Natural killer cell (primary cell): ENCODE measurements at regions not wholly inside any gene's neighbourhood (a gene's known extent, or its start where the extent isn't known, plus 50 kb on each side); places are given as distances from the start of the nearest gene placed in this dataset.
"Not testable (repeated sequence)": the region's sequence is repeated elsewhere in the genome, so short reads cannot be mapped to it uniquely, and the experiment has no call there.

ENCODE experiments used
- ATAC-seq, 3 donors: fragments of 150-1000 bp in 2 of 3; fragments of 200-7000 bp in 1 of 3; cut with Tn5 transposase; 1 replicate in 1 of 3; 2 replicates in 2 of 3; pipeline ENCODE4 v1.10.0; 2021; ENCODE audit warnings: mild to moderate bottlenecking in 2 of 3, moderate library complexity in 2 of 3
- DNase-seq, 2 donors: peaks; one replicate each; pipeline versions ENCODE4 v3.0.0 to v3.0.0-alpha.2; 2013 to 2021; ENCODE audit warnings: mixed read lengths in 1 of 2
- H3K27ac ChIP-seq: one replicate; pipeline ENCODE4 v1.5.1; 2013; ENCODE audit warnings: mild to moderate bottlenecking, low read length
- H3K27me3 ChIP-seq: one replicate; pipeline ENCODE4 v1.6.1; 2013; ENCODE audit warnings: low read length; ENCODE audit not compliant: control insufficient read depth, insufficient read depth
- H3K36me3 ChIP-seq: one replicate; pipeline ENCODE4 v1.6.1; 2013; ENCODE audit warnings: low read length; ENCODE audit not compliant: control insufficient read depth, insufficient read depth
- H3K4me1 ChIP-seq: one replicate; pipeline ENCODE4 v1.6.1; 2013; ENCODE audit warnings: low read length; ENCODE audit not compliant: control insufficient read depth, insufficient read depth
- H3K4me3 ChIP-seq: one replicate; pipeline ENCODE4 v1.5.1; 2013; ENCODE audit warnings: low read length
- H3K9me3 ChIP-seq: one replicate; pipeline ENCODE4 v1.6.1; 2013; ENCODE audit warnings: low read length; ENCODE audit not compliant: control insufficient read depth, insufficient read depth
- H3K27ac Mint-ChIP-seq, 2 donors: one replicate each; pipeline ENCODE4 v1.8.0; 2022; ENCODE audit warnings: mild to moderate bottlenecking in 2 of 2, mixed read lengths in 2 of 2, moderate library complexity in 1 of 2
- H3K27me3 Mint-ChIP-seq, 2 donors: one replicate each; pipeline ENCODE4 v1.8.0; 2022; ENCODE audit warnings: low read depth in 2 of 2, mixed read lengths in 2 of 2
- H3K36me3 Mint-ChIP-seq: one replicate; pipeline ENCODE4 v1.8.0; 2022; ENCODE audit warnings: mixed read lengths
- H3K4me1 Mint-ChIP-seq, 2 donors: one replicate each; pipeline ENCODE4 v1.8.0; 2022; ENCODE audit warnings: mixed read lengths in 2 of 2
- H3K4me3 Mint-ChIP-seq: one replicate; pipeline ENCODE4 v1.8.0; 2022; ENCODE audit warnings: mild to moderate bottlenecking, moderate library complexity, mixed read lengths
- H3K9me3 Mint-ChIP-seq, 2 donors: one replicate each; pipeline ENCODE4 v1.8.0; 2022; ENCODE audit warnings: mixed read lengths in 2 of 2
- WGBS: methylation state at CpG from one replicate; pipeline ENCODE4 v1.1.7; 2013; ENCODE audit warnings: missing lambda C conversion rate; ENCODE audit not compliant: insufficient coverage; 5-methylcytosine and 5-hydroxymethylcytosine counted together
- intact Hi-C: fragments of 100-400 bp; cut with micrococcal nuclease; formaldehyde crosslinking; loops from one replicate; pipeline ENCODE4 v1.14.2; 2022
- TF ChIP-seq, protein P1 (sequence below): fragments of 200-600 bp; IDR thresholded peaks from one replicate; pipeline ENCODE4 v1.8.0; 2022; ENCODE audit warnings: antibody characterized with exemption

DNA sequence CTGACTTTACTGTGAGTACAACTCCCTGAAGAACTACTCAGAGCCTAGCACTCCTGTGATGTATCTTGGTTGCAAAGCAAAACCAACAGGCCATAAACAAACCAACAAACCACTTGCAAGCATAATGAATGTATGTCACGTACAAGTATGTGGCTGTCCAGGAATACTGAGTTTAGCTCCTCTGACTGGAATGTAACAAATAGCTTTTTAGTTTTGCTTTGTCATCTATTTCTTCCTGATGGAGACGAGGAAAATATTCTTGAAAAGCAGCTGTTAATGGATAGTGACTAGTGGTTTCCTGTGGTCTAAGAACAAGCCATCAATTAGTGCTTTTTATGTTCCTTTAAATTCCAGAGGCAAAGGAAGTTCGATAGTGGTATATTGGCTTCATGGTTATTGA lies 101.9 kb upstream of the LY86 start:
- no peaks in the 10 kb centered on the region for H3K36me3 ChIP-seq
- 33% methylated on average over 3 of the region's 3 CpGs for WGBS
- Mint-ChIP-seq H3K4me1 (peaks cover 0 to 4% of the 10 kb centered on the region in 2 donors), H3K9me3 (no peaks in the 10 kb centered on the region), H3K36me3 (no peaks in the 10 kb centered on the region), H3K4me3 (no peak overlapping the region), H3K27ac (no peak overlapping the region), H3K27me3 (peaks cover 13 to 14% of the 10 kb centered on the region in 2 donors)
- H3K27ac ChIP-seq: no peak overlapping the region
- no peak overlapping the region for H3K4me3 ChIP-seq
- no peaks in the 10 kb centered on the region for H3K27me3 ChIP-seq
- DNase-seq: no peak
- no peak for ATAC-seq
- no peaks in the 10 kb centered on the region for H3K9me3 ChIP-seq
- intact Hi-C loops: no loop called here
- no peaks in the 10 kb centered on the region for H3K4me1 ChIP-seq
- TF ChIP-seq, protein P1, sequence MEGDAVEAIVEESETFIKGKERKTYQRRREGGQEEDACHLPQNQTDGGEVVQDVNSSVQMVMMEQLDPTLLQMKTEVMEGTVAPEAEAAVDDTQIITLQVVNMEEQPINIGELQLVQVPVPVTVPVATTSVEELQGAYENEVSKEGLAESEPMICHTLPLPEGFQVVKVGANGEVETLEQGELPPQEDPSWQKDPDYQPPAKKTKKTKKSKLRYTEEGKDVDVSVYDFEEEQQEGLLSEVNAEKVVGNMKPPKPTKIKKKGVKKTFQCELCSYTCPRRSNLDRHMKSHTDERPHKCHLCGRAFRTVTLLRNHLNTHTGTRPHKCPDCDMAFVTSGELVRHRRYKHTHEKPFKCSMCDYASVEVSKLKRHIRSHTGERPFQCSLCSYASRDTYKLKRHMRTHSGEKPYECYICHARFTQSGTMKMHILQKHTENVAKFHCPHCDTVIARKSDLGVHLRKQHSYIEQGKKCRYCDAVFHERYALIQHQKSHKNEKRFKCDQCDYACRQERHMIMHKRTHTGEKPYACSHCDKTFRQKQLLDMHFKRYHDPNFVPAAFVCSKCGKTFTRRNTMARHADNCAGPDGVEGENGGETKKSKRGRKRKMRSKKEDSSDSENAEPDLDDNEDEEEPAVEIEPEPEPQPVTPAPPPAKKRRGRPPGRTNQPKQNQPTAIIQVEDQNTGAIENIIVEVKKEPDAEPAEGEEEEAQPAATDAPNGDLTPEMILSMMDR: no peak

DNA sequence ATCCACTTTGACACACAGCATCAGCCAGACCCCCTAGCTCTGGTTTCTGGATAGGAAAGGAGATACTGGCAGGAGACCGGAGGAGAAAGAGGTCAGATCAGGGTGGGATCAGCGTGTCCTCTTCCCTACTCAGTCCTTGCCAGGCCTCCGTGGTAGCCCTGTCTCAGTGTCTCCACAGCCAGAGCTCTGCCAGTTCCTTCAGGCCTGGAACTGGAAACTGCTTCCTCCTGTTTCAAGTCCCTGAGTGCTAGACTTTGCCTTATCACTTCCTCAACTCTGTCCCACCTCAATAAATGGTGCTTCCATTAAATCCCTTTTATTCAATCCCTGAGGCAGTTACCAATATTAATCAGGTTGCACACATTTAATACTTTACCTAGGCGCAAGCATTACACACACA lies 96.8 kb upstream of the LY86 start:
- H3K4me1 Mint-ChIP-seq: peaks cover 10 to 21% of the 10 kb centered on the region in 2 donors
- Histone ChIP-seq H3K27ac (no peak overlapping the region), H3K4me3 (no peak overlapping the region), H3K4me1 (peaks cover 9% of the 10 kb centered on the region), H3K27me3 (no peaks in the 10 kb centered on the region), H3K36me3 (no peaks in the 10 kb centered on the region), H3K9me3 (no peaks in the 10 kb centered on the region)
- peaks cover 0 to 3% of the 10 kb centered on the region in 2 donors for H3K27me3 Mint-ChIP-seq
- TF ChIP-seq, protein P1: no peak
- WGBS: 97% methylated on average over 4 of the region's 4 CpGs
- ATAC-seq (no peak), DNase-seq (no peak)
- no peaks in the 10 kb centered on the region for H3K9me3 Mint-ChIP-seq
- intact Hi-C loops: no loop called here
- H3K36me3 Mint-ChIP-seq: no peaks in the 10 kb centered on the region
- H3K4me3 Mint-ChIP-seq: no peak overlapping the region
- H3K27ac Mint-ChIP-seq: no peak overlapping the region

DNA sequence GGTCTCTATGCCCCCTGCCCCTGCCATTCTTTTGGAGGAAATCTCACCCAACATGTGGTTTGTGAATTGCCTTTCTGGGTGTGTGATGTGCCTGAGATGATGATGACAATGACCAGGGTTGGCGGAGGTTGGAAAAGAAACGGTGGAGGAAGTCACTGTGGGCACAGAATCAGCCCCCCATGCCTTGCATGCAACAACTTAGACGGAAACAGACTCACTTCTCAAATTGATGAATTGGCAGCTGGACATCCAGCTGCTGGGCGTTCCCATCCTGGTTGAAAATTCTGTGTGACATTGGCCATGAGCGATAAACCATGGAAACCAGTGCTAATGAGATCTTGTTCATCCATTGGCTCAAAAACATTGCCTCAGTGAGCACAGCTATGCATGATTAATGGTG lies 95.8 kb upstream of the LY86 start:
- no peak for DNase-seq
- no peaks in the 10 kb centered on the region for H3K9me3 Mint-ChIP-seq
- H3K27ac ChIP-seq: no peak overlapping the region
- intact Hi-C loops: no loop called here
- peaks cover 9% of the 10 kb centered on the region for H3K4me1 ChIP-seq
- no peak overlapping the region for H3K4me3 ChIP-seq
- no peaks in the 10 kb centered on the region for H3K36me3 Mint-ChIP-seq
- no peak overlapping the region for H3K27ac Mint-ChIP-seq
- no peak for ATAC-seq
- H3K27me3 ChIP-seq: no peaks in the 10 kb centered on the region
- H3K27me3 Mint-ChIP-seq: no peaks in the 10 kb centered on the region
- H3K9me3 ChIP-seq: no peaks in the 10 kb centered on the region
- TF ChIP-seq, protein P1: no peak
- no peak overlapping the region for H3K4me3 Mint-ChIP-seq
- no peaks in the 10 kb centered on the region for H3K36me3 ChIP-seq
- WGBS: 65% methylated on average over 5 of the region's 5 CpGs
- H3K4me1 Mint-ChIP-seq: peaks cover 10 to 21% of the 10 kb centered on the region in 2 donors

DNA sequence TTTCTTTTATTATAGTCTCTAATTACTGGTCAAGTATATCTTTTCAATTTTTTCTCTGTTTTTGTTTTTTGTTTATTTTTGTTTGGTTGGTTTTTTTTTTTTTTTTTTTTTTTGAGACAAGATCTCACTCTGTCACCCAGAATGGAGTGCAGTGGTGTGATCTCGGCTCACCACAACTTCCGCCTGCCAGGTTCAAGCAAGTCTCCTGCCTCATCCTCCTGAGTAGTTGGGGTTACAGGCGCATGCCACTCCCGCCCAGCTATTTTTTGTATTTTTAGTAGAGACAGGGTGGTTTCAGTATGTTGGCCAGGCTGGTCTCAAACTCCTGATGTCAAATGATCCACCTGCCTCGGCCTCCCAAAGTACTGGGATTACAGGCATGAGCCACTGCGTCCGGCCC lies 94.4 kb upstream of the LY86 start:
- H3K4me3 Mint-ChIP-seq: peak overlapping the region; percentile 55
- intact Hi-C loops: not testable (repeated sequence)
- 54% methylated on average over 6 of the region's 7 CpGs for WGBS

More for the DNA sequence above, 94.4 kb upstream of the LY86 start:
- not testable (repeated sequence) for H3K4me3 ChIP-seq, H3K4me1 ChIP-seq, H3K9me3 ChIP-seq, H3K27me3 ChIP-seq, H3K27ac ChIP-seq, H3K27me3 Mint-ChIP-seq, H3K9me3 Mint-ChIP-seq, H3K36me3 ChIP-seq, H3K36me3 Mint-ChIP-seq
- peaks cover 10 to 21% of the 10 kb centered on the region in 2 donors for H3K4me1 Mint-ChIP-seq
- DNase-seq: peak; percentile 29 to 68
- peak in 2 of 3 donors; percentile 68 to 75 for ATAC-seq
- H3K27ac Mint-ChIP-seq: peak overlapping the region; percentile 37 to 75
